ENCODE measurements at regions not wholly inside any gene's neighbourhood (a gene's known extent, or its start where the extent isn't known, plus 50 kb on each side); places are given as distances from the start of the nearest gene placed in this dataset.

DNA sequence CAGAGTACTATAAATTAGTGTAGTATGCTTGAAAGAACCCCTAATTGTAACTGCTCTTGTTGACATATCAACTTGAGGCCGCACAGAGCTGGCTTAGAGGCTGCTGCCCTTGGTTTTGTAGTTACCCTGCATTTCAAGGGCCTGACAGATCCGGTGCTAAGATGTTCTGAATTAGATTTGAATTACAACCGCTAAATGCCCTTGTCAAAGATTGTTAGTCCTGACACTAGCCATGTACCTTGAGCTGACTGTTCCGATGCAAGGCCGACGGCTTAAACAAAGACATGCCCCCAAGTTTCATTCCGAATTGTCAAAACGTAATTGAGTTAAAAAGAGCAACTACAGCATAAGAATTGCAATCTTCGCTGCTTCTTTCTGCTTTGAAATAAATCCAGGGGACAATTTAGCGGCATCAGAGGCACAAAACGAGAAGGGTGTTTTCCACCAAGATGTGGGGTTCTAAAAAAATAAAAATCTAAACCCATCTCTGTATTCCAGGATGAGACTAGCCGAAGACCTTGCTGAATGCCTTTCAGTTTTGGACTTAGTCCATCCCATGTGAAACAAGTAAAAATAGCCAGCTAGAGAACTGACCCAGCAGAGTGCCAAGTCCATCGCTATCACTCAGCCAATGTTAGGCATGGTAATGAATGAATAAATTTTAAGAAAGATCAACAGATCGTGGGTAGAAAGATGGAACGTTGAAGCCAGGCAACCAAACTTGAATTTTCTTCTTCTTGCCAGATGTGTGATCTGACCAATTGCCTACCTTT, 148.7 kb downstream of the DICER1 start:
- no peak for ATAC-seq
- intact Hi-C loops (cut with DNase I; ENCODE audit: low total_unique reads), result no loop called here

DNA sequence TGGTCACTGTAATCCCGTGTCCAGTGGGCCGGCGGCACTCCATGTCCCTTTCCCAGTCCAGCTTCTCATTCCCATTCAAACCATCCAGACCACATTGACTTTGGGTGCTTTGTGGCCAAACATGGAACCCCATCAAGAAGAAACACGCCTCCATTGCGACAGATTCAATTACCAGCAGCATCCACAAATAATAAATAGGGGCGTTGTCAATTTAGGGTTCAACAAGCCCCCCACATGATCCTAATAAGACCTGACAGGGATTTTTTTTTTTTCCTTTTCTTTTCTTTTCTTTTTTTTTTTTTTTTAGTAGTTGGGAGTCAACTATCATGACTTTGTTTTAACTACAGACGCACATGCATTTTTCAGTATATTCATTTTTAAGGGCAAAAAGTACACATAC, 149.4 kb downstream of the DICER1 start:
- H3K4me3 ChIP-seq, result no peak overlapping the region
- in situ Hi-C loops (cut with MboI; ENCODE audit: low sequenced_read_pairs in 4 of 4), result no loop called here
- no peaks in the 10 kb centered on the region for H3K36me3 ChIP-seq
- intact Hi-C loops (cut with DNase I; ENCODE audit: low total_unique reads), result no loop called here
- TF ChIP-seq, protein P1, sequence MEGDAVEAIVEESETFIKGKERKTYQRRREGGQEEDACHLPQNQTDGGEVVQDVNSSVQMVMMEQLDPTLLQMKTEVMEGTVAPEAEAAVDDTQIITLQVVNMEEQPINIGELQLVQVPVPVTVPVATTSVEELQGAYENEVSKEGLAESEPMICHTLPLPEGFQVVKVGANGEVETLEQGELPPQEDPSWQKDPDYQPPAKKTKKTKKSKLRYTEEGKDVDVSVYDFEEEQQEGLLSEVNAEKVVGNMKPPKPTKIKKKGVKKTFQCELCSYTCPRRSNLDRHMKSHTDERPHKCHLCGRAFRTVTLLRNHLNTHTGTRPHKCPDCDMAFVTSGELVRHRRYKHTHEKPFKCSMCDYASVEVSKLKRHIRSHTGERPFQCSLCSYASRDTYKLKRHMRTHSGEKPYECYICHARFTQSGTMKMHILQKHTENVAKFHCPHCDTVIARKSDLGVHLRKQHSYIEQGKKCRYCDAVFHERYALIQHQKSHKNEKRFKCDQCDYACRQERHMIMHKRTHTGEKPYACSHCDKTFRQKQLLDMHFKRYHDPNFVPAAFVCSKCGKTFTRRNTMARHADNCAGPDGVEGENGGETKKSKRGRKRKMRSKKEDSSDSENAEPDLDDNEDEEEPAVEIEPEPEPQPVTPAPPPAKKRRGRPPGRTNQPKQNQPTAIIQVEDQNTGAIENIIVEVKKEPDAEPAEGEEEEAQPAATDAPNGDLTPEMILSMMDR (IDR thresholded peaks at IDR 0.05 in 4 of 5, conservative IDR thresholded peaks at IDR 0.05 in 1 of 5), result no peak
- no peak for TF ChIP-seq POLR2A (IDR thresholded peaks at IDR 0.05)
- peaks cover 0 to 4% of the 10 kb centered on the region in 2 donors for H3K4me1 ChIP-seq
- no peaks in the 10 kb centered on the region for H3K9me3 ChIP-seq
- no peak for ATAC-seq
- no peak overlapping the region for H3K27ac ChIP-seq
- no peaks in the 10 kb centered on the region for H3K27me3 ChIP-seq
- no peak for DNase-seq

More for the DNA sequence above, 148.7 kb downstream of the DICER1 start:
- Histone ChIP-seq H3K27ac (no peak overlapping the region), H3K4me1 (peaks cover 0 to 4% of the 10 kb centered on the region in 2 donors), H3K27me3 (no peaks in the 10 kb centered on the region), H3K9me3 (no peaks in the 10 kb centered on the region), H3K4me3 (no peak overlapping the region), H3K36me3 (no peaks in the 10 kb centered on the region)
- DNase-seq, result no peak
- in situ Hi-C loops (cut with MboI; ENCODE audit: low sequenced_read_pairs in 4 of 4), result no loop called here
- TF ChIP-seq, protein P1 (IDR thresholded peaks at IDR 0.05 in 4 of 5, conservative IDR thresholded peaks at IDR 0.05 in 1 of 5), result no peak
- TF ChIP-seq POLR2A (IDR thresholded peaks at IDR 0.05), result no peak

DNA sequence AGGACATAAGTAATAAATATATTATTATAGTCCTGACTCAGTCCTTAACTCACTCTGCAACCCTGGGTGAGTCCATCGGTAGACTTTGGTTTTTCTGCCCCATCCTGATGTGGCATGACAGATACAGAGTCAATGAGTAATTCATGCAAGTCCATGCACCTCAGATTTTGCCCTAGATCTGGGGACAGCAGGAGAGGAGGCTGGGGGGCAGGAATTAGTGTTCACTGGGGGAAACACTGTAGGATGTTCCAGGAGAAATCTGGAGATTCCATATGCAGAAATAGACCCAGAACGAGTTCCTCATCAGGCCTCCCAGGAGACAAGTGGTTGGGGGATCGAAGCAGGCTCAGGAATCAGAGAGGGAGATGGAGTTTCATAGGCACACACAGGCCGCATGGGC, 150.8 kb downstream of the DICER1 start:
- no peaks in the 10 kb centered on the region for H3K36me3 ChIP-seq
- intact Hi-C loops (cut with DNase I; ENCODE audit: low total_unique reads), result no loop called here
- H3K9me3 ChIP-seq, result no peaks in the 10 kb centered on the region
- H3K27ac ChIP-seq, result no peak overlapping the region
- no peak for DNase-seq
- no peak for ATAC-seq
- in situ Hi-C loops (cut with MboI; ENCODE audit: low sequenced_read_pairs in 4 of 4), result no loop called here
- H3K27me3 ChIP-seq, result no peaks in the 10 kb centered on the region
- no peak overlapping the region for H3K4me3 ChIP-seq
- no peak for TF ChIP-seq POLR2A (IDR thresholded peaks at IDR 0.05)
- TF ChIP-seq, protein P1 (IDR thresholded peaks at IDR 0.05 in 4 of 5, conservative IDR thresholded peaks at IDR 0.05 in 1 of 5), result no peak
- H3K4me1 ChIP-seq, result peaks cover 0 to 4% of the 10 kb centered on the region in 2 donors

DNA sequence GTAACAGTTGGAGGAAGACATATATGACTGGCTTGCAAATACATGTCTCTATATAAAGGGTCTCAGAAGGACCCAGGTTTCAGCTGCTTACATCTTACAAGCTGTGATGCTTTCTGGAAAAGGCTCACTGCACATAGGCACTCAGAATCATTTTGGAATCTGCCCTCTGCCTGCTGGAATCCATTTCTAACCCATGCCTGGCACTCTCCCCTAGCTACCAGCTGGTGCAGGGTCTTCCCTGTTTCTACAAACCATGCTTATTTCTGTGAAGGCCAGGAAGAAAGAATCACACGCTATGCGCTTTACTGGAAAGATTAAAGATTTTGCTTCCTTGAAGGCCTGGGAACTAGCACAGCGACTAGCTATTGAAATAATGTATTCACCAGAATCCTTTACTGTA, 151.3 kb downstream of the DICER1 start:
- H3K36me3 ChIP-seq, result no peaks in the 10 kb centered on the region
- DNase-seq, result no peak
- no peak for ATAC-seq
- TF ChIP-seq, protein P1 (IDR thresholded peaks at IDR 0.05 in 4 of 5, conservative IDR thresholded peaks at IDR 0.05 in 1 of 5), result no peak
- no peak for TF ChIP-seq POLR2A (IDR thresholded peaks at IDR 0.05)
- intact Hi-C loops (cut with DNase I; ENCODE audit: low total_unique reads) (no loop called here), in situ Hi-C loops (cut with MboI; ENCODE audit: low sequenced_read_pairs in 4 of 4) (no loop called here)
- H3K4me1 ChIP-seq, result peaks cover 0 to 4% of the 10 kb centered on the region in 2 donors
- H3K4me3 ChIP-seq, result no peak overlapping the region
- H3K27ac ChIP-seq, result no peak overlapping the region
- no peaks in the 10 kb centered on the region for H3K9me3 ChIP-seq
- H3K27me3 ChIP-seq, result no peaks in the 10 kb centered on the region

Measured in gastrocnemius medialis (tissue), 4 donors.